ENCODE measurements at regions not wholly inside any gene's neighbourhood (a gene's known extent, or its start where the extent isn't known, plus 50 kb on each side); places are given as distances from the start of the nearest gene placed in this dataset.

DNA sequence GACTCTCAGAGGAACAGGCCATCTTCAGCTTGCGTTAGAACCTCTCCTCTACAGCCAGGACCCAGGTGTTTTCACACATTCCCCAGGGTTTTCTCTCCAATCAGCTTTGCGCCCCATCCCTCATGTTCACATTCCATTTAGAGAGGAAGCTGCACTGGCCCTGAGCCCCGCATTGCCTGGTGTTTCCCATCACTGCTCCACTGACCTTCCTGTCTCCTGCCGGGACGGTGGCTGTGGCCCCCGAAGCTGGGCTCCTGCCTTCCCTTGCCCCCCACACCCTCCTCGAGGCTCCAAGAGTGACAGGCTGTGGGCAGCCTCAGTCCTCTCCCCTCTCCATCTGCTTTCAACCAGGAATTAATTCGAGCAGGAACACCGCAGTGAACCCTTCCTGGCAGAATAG, 357.3 kb downstream of the THBS2 start:
- Mint-ChIP-seq H3K27ac (no peak overlapping the region), H3K36me3 (ENCODE audit: low read depth) (no peaks in the 10 kb centered on the region), H3K4me1 (ENCODE audit: low read depth) (peaks cover 15% of the 10 kb centered on the region), H3K27me3 (no peaks in the 10 kb centered on the region), H3K9me3 (no peaks in the 10 kb centered on the region), H3K4me3 (no peak overlapping the region)
- intact Hi-C loops (cut with DNase I, micrococcal nuclease) = loop anchor here in 1 of 2 experiments (5.0 to 10.0 kb wide), 2 partner anchors 858 to 1631 kb away; partner anchors contain the start of genes DYNLT2 and ERMARD
- TF ChIP-seq, protein P1, sequence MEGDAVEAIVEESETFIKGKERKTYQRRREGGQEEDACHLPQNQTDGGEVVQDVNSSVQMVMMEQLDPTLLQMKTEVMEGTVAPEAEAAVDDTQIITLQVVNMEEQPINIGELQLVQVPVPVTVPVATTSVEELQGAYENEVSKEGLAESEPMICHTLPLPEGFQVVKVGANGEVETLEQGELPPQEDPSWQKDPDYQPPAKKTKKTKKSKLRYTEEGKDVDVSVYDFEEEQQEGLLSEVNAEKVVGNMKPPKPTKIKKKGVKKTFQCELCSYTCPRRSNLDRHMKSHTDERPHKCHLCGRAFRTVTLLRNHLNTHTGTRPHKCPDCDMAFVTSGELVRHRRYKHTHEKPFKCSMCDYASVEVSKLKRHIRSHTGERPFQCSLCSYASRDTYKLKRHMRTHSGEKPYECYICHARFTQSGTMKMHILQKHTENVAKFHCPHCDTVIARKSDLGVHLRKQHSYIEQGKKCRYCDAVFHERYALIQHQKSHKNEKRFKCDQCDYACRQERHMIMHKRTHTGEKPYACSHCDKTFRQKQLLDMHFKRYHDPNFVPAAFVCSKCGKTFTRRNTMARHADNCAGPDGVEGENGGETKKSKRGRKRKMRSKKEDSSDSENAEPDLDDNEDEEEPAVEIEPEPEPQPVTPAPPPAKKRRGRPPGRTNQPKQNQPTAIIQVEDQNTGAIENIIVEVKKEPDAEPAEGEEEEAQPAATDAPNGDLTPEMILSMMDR (IDR thresholded peaks at IDR 0.05) = no peak
- DNase-seq = no peak
- no peaks in the 10 kb centered on the region for H3K36me3 ChIP-seq (ENCODE audit: insufficient read depth, low read length)
- no peak overlapping the region for H3K4me3 ChIP-seq (ENCODE audit: low read length)
- no peaks in the 10 kb centered on the region for H3K27me3 ChIP-seq (ENCODE audit: control insufficient read depth in 1 of 2, insufficient read depth in 2 of 2, low read length in 2 of 2)
- ATAC-seq (ENCODE audit: poor library complexity) = no peak
- POLR2A ChIA-PET = no interaction called here
- H3K27ac ChIP-seq (ENCODE audit: low read depth in 1 of 2, low read length in 2 of 2) = no peak overlapping the region
- peaks cover 8% of the 10 kb centered on the region for H3K4me1 ChIP-seq (ENCODE audit: insufficient read depth, low read length)
- CTCF ChIA-PET = no interaction called here
- H3K9me3 ChIP-seq (ENCODE audit: control insufficient read depth in 1 of 2, insufficient read depth in 1 of 2, low read length in 2 of 2) = peaks cover 0 to 6% of the 10 kb centered on the region in 2 experiments

DNA sequence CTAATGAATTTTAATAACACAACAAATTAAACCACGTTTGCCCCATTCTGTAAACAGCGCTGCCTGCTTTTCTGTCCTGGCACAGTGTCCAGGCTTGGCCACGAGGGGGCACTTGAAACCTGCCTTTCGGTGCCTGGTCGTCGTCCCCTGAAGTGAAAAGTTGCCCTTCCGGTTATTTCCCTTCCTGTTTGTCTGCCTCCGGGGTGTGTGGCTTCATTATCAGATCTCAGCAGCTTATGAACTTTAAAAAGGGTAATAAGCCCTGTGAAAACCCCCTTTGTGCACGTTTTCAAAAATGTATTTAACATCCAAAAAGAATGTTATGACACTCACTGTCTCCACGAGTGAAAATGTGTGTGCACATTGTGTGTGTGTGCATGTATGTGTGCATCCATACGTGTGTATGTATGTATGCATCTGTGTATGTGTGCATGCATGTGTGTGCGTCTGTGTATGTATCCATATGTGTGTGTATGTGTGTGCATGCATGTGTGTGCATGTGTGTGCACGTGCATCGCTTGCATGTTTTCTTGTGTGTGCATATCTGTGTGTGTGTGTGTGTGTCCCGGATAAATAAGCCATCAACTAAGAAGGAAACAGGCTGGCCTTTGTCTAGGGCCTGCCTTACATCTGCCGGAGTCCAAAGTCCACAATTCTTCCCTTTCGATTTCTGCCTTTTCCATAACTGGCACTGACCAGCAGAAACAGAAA, 358.4 kb downstream of the THBS2 start:
- H3K4me3 ChIP-seq (ENCODE audit: low read length) = peak overlapping the region; percentile 28
- H3K4me1 Mint-ChIP-seq (ENCODE audit: low read depth) = peaks cover 15% of the 10 kb centered on the region

DNA sequence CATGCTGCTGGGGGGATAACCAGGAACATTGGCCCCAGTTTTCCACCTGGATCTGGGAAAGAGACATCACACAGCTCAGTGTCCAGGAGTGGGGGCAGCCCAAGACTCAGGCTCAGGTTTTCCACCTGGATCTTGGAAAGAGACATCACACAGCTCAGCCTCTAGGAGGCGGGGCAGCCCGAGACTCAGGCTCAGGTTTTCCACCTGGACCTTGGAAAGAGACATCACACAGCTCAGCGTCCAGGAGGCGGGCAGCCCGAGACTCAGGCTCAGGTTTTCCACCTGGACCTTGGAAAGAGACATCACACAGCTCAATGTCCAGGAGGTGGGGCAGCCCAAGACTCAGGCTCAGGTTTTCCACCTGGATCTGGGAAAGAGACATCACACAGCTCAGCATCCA, 361.6 kb downstream of the THBS2 start:
- H3K27ac ChIP-seq (ENCODE audit: low read depth in 1 of 2, low read length in 2 of 2) = no peak overlapping the region
- no peaks in the 10 kb centered on the region for H3K9me3 Mint-ChIP-seq
- no peaks in the 10 kb centered on the region for H3K27me3 Mint-ChIP-seq
- H3K4me3 ChIP-seq (ENCODE audit: low read length) = no peak overlapping the region
- no peak for ATAC-seq (ENCODE audit: poor library complexity)
- no peaks in the 10 kb centered on the region for H3K36me3 ChIP-seq (ENCODE audit: insufficient read depth, low read length)
- peaks cover 8% of the 10 kb centered on the region for H3K4me1 ChIP-seq (ENCODE audit: insufficient read depth, low read length)
- no peaks in the 10 kb centered on the region for H3K36me3 Mint-ChIP-seq (ENCODE audit: low read depth)
- no peak for DNase-seq
- no peak overlapping the region for H3K27ac Mint-ChIP-seq
- peaks cover 15% of the 10 kb centered on the region for H3K4me1 Mint-ChIP-seq (ENCODE audit: low read depth)
- CTCF ChIA-PET = no interaction called here
- H3K9me3 ChIP-seq (ENCODE audit: control insufficient read depth in 1 of 2, insufficient read depth in 1 of 2, low read length in 2 of 2) = peaks cover 0 to 6% of the 10 kb centered on the region in 2 experiments
- POLR2A ChIA-PET = interaction anchor here (0.7 kb wide), 1 partner anchor 730 kb away, joined by 4 read pairs; no protein-coding TSS in a partner anchor
- no peaks in the 10 kb centered on the region for H3K27me3 ChIP-seq (ENCODE audit: control insufficient read depth in 1 of 2, insufficient read depth in 2 of 2, low read length in 2 of 2)
- intact Hi-C loops (cut with DNase I, micrococcal nuclease) = loop anchor here in 1 of 2 experiments (2.0 to 10.0 kb wide), 4 partner anchors 320 to 1625 kb away; partner anchors contain the start of genes DYNLT2 and ERMARD
- H3K4me3 Mint-ChIP-seq = no peak overlapping the region
- TF ChIP-seq, protein P1 (IDR thresholded peaks at IDR 0.05) = no peak

More for the DNA sequence above, 358.4 kb downstream of the THBS2 start:
- POLR2A ChIA-PET = no interaction called here
- Mint-ChIP-seq H3K4me3 (peak overlapping the region; percentile 4), H3K27ac (no peak overlapping the region), H3K9me3 (no peaks in the 10 kb centered on the region), H3K36me3 (ENCODE audit: low read depth) (no peaks in the 10 kb centered on the region), H3K27me3 (no peaks in the 10 kb centered on the region)
- peak; percentile 96 for ATAC-seq (ENCODE audit: poor library complexity)
- TF ChIP-seq, protein P1 (IDR thresholded peaks at IDR 0.05) = peak; percentile 83
- H3K36me3 ChIP-seq (ENCODE audit: insufficient read depth, low read length) = no peaks in the 10 kb centered on the region
- peaks cover 8% of the 10 kb centered on the region for H3K4me1 ChIP-seq (ENCODE audit: insufficient read depth, low read length)
- DNase-seq = peak; percentile 62 to 87 (median 74)
- intact Hi-C loops (cut with DNase I, micrococcal nuclease) = loop anchor here (1.0 to 10.0 kb wide), 4 partner anchors 860 to 1634 kb away; partner anchors contain the start of genes DYNLT2 (in 1 of the 2) and ERMARD (in 1 of the 2)
- no peaks in the 10 kb centered on the region for H3K27me3 ChIP-seq (ENCODE audit: control insufficient read depth in 1 of 2, insufficient read depth in 2 of 2, low read length in 2 of 2)
- no peak overlapping the region for H3K27ac ChIP-seq (ENCODE audit: low read depth in 1 of 2, low read length in 2 of 2)
- H3K9me3 ChIP-seq (ENCODE audit: control insufficient read depth in 1 of 2, insufficient read depth in 1 of 2, low read length in 2 of 2) = peaks cover 0 to 6% of the 10 kb centered on the region in 2 experiments
- CTCF ChIA-PET = interaction anchor here (1.0 kb wide), 1 partner anchor 1633 kb away, joined by 3 read pairs; no protein-coding TSS in a partner anchor
